Cardiac fibroblast (primary cell): ENCODE measurements at regions not wholly inside any gene's neighbourhood (a gene's known extent, or its start where the extent isn't known, plus 50 kb on each side); places are given as distances from the start of the nearest gene placed in this dataset.
A peak's percentile ranks its signal among the peaks of the same experiment; 100 is the strongest.

Experiments used
- DNase-seq, 2 donors: peaks; one replicate each; pipeline versions ENCODE4 v3.0.0 to v3.0.0-alpha.2; 2010; ENCODE audit warnings: low read depth in 2 of 2
- H3K4me3 ChIP-seq, 2 donors: replicated peaks in 1 of 2; 1 replicate in 1 of 2; 2 replicates in 1 of 2; pipeline ENCODE4 v1.5.1; 2011; ENCODE audit warnings: low read depth in 2 of 2, low read length in 2 of 2, mild to moderate bottlenecking in 2 of 2, moderate library complexity in 1 of 2
- TF ChIP-seq, protein P1 (sequence below): IDR thresholded peaks from one replicate; pipeline ENCODE4 v1.5.1; 2011; ENCODE audit warnings: low read depth, mild to moderate bottlenecking, low read length, inconsistent platforms

DNA sequence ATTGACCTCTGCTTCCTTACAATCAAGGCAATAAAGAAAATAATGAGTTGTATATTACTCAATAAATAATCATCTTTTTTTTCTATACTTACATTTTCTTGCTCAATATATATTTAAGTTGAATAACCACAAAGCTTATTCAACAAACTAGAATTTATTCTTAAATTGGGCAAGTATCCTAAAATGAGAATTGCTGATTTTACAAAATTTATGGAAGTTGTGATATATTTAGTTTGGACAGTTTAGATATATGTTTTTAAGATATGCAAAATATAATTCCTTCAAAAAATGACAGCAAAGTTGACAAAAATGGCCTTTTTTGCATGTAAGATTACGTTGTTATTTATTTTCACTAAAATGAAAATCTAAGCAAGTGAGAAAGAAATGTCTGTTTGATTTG lies 305.7 kb upstream of the GRIN3A start:
- TF ChIP-seq, protein P1, sequence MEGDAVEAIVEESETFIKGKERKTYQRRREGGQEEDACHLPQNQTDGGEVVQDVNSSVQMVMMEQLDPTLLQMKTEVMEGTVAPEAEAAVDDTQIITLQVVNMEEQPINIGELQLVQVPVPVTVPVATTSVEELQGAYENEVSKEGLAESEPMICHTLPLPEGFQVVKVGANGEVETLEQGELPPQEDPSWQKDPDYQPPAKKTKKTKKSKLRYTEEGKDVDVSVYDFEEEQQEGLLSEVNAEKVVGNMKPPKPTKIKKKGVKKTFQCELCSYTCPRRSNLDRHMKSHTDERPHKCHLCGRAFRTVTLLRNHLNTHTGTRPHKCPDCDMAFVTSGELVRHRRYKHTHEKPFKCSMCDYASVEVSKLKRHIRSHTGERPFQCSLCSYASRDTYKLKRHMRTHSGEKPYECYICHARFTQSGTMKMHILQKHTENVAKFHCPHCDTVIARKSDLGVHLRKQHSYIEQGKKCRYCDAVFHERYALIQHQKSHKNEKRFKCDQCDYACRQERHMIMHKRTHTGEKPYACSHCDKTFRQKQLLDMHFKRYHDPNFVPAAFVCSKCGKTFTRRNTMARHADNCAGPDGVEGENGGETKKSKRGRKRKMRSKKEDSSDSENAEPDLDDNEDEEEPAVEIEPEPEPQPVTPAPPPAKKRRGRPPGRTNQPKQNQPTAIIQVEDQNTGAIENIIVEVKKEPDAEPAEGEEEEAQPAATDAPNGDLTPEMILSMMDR: no peak
- no peak overlapping the region for H3K4me3 ChIP-seq
- no peak for DNase-seq

DNA sequence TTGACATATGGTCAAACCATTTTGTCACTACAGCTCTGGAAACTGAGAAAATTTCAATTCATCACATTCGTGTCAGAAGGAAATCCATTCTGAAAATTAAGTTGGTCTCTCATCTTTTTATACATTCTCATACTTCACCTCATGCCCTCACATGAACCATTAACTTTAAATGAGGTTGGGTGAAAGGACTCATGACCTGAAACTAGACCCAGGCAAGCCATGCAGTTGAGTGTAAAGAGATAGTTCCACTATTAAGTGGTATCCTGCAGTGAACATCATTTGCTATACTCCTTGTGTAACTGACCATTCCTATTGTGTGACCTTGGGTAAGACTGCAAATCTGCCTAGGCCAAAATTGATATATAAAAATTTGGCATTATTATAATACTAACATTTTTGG lies 299.6 kb upstream of the GRIN3A start:
- TF ChIP-seq, protein P1: no peak
- DNase-seq: no peak
- H3K4me3 ChIP-seq: no peak overlapping the region

DNA sequence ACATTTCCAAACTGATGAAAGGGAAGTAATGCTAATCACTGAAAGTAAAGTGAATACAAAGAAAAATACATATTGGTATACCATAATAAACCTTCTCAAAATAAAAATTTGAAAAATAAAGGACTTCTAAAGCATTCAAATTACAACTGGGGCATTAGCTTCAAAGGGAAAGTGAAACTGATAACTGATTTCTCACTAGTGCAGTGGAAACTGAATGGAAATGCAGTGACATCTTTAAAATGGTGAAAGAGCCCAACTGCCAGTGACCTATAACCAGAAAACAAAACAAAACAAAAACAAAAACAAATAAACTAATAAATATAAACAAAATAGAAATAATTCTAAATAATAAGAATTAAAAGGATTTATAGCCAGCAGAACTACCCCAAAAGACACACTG lies 297.5 kb upstream of the GRIN3A start:
- TF ChIP-seq, protein P1: no peak
- DNase-seq: no peak
- no peak overlapping the region for H3K4me3 ChIP-seq

DNA sequence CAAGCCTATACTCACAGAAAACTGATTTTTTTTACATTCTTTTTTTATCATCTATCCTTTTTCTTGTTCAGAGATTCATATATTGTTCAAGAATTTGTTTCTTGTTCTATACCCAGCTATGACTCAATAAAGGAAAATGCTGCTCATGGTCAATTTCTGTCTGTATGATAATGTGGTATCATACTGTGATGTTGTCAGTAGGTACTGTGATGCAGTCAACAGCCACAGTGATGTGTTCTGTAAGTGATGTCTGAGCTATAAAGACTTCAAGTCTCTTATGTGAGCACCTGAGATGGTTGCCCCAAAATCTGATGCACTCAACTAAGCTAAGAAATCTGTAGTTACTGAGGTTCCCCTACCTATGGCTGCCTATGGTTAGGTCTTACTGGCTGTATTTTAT lies 294.2 kb upstream of the GRIN3A start:
- TF ChIP-seq, protein P1: no peak
- DNase-seq: no peak
- H3K4me3 ChIP-seq: no peak overlapping the region

DNA sequence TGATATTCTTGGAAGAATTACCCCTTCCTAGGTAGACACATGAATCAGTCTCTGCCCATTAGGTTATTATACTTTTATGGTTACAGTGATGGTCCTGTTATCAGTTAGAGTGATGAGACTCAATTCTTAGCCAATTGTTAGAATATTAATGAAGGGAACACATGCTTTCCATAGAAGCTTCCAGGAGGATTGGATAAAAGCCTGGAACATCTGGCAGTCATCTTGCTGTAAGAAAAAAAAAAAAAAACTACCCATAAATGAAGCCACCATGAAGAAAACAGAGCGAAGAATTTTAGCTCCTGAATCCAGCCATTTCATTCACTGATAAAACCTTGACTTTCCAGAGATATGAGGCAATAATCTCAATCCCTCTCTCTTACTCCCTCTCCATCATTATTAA lies 262.5 kb upstream of the GRIN3A start:
- TF ChIP-seq, protein P1: no peak
- DNase-seq: no peak
- H3K4me3 ChIP-seq: no peak overlapping the region

DNA sequence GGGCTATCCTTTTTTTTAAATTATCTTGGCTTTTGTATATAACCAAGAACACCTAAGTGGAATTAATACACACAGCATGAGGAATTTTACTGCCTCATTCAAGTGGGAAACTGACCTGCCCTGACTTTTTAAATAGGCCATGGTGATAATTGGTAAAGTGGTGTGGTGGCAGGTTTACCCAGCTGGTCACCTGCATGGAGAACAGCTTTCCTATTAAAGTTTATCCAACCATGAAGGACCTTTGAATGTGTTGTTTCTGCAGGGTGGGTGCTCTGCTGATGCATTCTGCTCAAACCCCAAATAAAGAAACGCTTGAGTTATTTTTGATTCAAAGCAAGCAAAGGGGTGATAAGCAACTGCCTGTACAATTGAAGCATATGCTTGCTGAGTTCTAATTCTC lies 261.0 kb upstream of the GRIN3A start:
- no peak overlapping the region for H3K4me3 ChIP-seq
- no peak for DNase-seq
- TF ChIP-seq, protein P1: no peak

DNA sequence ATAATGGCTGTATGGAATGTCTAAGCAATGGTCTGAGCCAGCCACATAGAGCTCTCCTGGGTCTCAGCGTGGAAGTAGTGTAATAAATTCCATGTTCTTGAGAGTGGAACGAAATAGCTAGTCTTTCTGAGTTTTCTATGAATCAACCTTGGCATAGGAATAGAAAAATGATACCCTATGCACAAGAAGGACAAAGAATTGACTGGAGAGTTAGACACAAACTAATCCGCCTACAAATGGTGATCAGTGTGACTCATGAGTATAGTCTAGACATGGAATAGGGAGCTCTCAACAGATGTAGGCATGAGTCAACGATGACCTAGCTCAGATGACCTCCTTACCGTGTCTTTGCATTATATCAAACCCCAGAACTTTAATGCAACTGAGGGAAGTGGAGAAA lies 256.8 kb upstream of the GRIN3A start:
- peak in 1 of 2 donors; percentile 82 for DNase-seq
- H3K4me3 ChIP-seq: no peak overlapping the region
- TF ChIP-seq, protein P1: no peak
